ENCODE measurements at regions not wholly inside any gene's neighbourhood (a gene's known extent, or its start where the extent isn't known, plus 50 kb on each side); places are given as distances from the start of the nearest gene placed in this dataset.

GRCh38 chr18:73737990-73738389, 409.6 kb downstream of the FBXO15 start:
- Histone ChIP-seq H4K20me1 (ENCODE audit: control insufficient read depth, insufficient read depth, insufficient read length) (no peaks in the 10 kb centered on the region), H3K23ac (ENCODE audit: insufficient read length, low read depth, low read length) (no peak overlapping the region), H3K18ac (ENCODE audit: insufficient read length, low read depth, low read length) (no peak overlapping the region), H3K23me2 (ENCODE audit: insufficient read length, low read depth, low read length, poor library complexity, severe bottlenecking) (no peaks in the 10 kb centered on the region), H2BK5ac (ENCODE audit: insufficient read length, low read length) (no peak overlapping the region), H3T11ph (ENCODE audit: low read length) (no peak overlapping the region), H3K4me2 (ENCODE audit: insufficient read depth, insufficient read length, low read length) (no peak overlapping the region), H3K14ac (ENCODE audit: insufficient read depth, low read length) (no peak overlapping the region), H3K56ac (ENCODE audit: insufficient read length, low read depth, low read length) (no peak overlapping the region), H2BK20ac (ENCODE audit: low read depth, low read length, poor library complexity, severe bottlenecking) (no peak overlapping the region), H4K8ac (replicated peaks; ENCODE audit: insufficient read length, low read depth, low read length) (no peak overlapping the region), H3K27ac (ENCODE audit: insufficient read length, low read depth, low read length) (no peak overlapping the region), H3K4ac (ENCODE audit: low read depth, low read length) (no peak overlapping the region), H2AFZ (ENCODE audit: low read length) (no peak overlapping the region), H4K5ac (ENCODE audit: insufficient read length, low read depth, low read length) (no peak overlapping the region), H2BK120ac (ENCODE audit: low read depth, low read length, poor library complexity, severe bottlenecking) (no peak overlapping the region), H3K79me1 (ENCODE audit: insufficient read depth, low read depth, low read length, poor library complexity, severe bottlenecking) (no peaks in the 10 kb centered on the region), H3K27me3 (ENCODE audit: insufficient read depth, low read length) (no peaks in the 10 kb centered on the region), H3K4me1 (ENCODE audit: insufficient read depth, low read length) (no peaks in the 10 kb centered on the region; the same call in 1 of the 2 replicates), H2AK5ac (ENCODE audit: insufficient read length, low read length) (no peak overlapping the region), H4K91ac (ENCODE audit: insufficient read length, low read depth, low read length) (no peak overlapping the region), H2BK15ac (ENCODE audit: low read depth, low read length) (no peak overlapping the region), H3K9me3 (ENCODE audit: control insufficient read depth, low read depth, low read length) (no peaks in the 10 kb centered on the region), H3K9ac (ENCODE audit: extremely low read depth, insufficient read length, low read length) (no peak overlapping the region), H3K79me2 (ENCODE audit: insufficient read depth, low read length) (no peaks in the 10 kb centered on the region), H2BK12ac (ENCODE audit: insufficient read length, low read depth, low read length) (no peak overlapping the region)
- H3K27ac Mint-ChIP-seq: no peak overlapping the region
- no peak for TF ChIP-seq CTCF (conservative IDR thresholded peaks at IDR 0.05)
- H3K4me1 Mint-ChIP-seq: peaks cover 18 to 29% of the 10 kb centered on the region in 2 experiments
- H3K27me3 Mint-ChIP-seq (ENCODE audit: low read depth): no peaks in the 10 kb centered on the region; the same call in 1 of the 2 replicates
- H3K36me3 Mint-ChIP-seq (ENCODE audit: insufficient read depth in 1 of 3, low read depth in 3 of 3): no peaks in the 10 kb centered on the region
- no peak overlapping the region for H3K4me3 Mint-ChIP-seq
- H3K9me3 Mint-ChIP-seq: no peaks in the 10 kb centered on the region; a peak in 1 of 5 replicates
- no peak for DNase-seq

Measured in H9 (cell line).